ENCODE measurements at regions not wholly inside any gene's neighbourhood (a gene's known extent, or its start where the extent isn't known, plus 50 kb on each side); places are given as distances from the start of the nearest gene placed in this dataset.
"Not testable (repeated sequence)": the region's sequence is repeated elsewhere in the genome, so short reads cannot be mapped to it uniquely, and the experiment has no call there.

DNA sequence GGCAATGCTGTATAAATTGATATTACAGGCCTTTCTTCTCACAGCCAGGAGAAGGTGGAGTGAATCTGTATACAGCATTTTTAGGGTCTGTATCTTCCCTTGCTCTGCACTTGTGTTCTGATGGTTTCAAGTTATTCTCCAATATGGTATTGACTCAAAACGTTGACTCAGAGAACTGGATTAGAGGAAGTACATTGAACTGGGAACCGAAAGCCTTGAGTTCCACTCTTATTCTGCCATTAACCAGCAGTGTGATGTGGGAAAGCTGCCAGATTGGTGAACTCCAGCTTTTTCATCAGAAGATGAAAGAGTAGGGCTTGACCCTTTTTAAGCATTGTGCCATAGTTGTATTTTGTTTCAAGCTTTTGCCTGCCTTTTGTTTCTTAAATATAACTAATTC is 167.7 kb downstream of the SPRY2 start:
- DNase-seq (ENCODE audit: low read depth) = no peak

DNA sequence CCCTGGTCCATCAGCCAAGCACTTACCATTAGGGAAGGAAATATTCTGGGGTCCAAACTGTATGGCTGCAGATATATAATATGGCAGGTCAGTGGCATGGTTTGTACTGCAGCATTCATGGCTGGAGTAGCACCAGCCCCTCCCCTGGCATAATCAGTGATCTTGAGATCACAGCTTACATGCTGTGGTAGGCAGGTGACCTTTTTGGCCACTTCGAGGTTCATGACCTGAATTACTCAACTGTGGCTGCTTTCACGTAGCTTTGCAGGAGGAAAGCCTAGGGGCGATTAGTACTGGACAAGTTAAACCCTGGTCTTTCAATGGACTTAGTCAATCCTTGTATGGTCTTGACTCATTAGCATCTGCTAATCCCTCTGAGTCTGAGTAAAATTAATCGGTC is 169.8 kb downstream of the SPRY2 start:
- no peak for DNase-seq (ENCODE audit: low read depth)

DNA sequence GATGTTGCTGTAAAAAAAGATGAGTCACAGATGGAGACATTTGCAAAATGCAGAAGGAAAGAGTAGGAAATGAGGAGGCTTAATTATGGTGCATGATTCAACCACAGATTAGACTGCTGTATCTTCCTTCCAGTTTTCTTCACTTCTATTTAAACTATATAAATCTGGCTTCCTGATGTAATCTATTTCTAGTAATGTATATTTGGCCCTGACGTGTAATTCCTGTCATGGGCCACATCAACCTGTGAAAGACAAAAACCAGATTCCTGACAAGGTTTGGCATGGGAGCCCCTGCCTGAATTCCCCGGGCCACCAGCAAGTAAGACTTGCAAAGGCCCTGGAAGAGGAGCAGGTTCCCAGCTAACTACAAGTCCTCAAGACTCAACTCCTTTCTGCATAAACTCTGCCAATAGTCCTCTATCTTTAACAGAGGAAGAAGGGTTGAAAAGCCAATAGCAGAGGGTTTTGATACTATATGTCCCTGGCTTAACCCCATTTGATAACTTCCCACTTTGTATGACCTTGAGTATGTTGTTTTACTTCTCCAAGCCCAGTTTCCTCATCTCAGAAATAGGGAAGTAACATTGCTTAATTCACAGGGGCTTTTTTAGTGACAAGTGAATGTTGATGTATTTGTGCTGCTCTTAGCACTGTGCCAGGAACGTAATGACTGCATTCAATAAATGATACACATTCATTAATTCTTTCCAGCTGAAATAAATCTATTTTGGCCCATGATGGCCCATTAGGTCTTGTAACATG is 172.7 kb downstream of the SPRY2 start:
- no peak for DNase-seq (ENCODE audit: low read depth)

DNA sequence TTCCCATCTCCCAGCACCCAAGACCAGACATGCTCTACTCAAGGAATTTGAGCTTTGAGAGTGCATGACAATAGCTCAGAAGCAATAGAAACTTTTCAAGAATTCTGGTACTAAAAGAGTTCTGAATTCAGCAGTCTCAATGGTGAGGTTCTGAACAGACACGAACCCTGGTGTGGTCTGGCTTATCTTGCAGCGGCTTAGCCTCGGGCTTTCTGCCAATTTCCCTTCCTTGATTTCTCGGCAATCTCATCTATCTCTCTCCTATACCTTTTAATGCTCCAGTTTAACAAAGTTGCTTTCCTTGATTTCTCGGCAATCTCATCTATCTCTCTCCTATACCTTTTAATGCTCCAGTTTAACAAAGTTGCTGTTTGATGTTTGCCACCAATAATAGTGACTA is 174.6 kb downstream of the SPRY2 start:
- DNase-seq (ENCODE audit: low read depth) = no peak

DNA sequence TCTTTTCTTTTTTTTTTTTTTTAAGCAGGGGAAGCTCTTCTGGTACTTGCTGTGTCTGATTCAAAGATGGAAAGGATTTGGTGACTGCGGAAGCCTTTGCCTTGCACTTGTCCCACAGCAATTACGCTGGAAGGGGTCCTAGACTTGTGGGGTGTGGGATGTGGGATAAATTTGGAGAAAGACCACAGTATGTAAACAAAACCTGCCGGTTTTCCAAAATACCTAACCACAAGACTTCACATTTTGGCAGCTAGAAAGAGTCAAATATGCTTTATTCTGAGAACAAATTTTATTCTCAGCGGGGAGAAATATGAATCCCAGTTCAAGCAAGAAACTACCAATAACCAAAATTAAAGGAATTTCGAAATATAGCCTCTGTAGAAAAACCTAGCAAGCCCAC is 176.5 kb downstream of the SPRY2 start:
- DNase-seq (ENCODE audit: low read depth) = no peak

DNA sequence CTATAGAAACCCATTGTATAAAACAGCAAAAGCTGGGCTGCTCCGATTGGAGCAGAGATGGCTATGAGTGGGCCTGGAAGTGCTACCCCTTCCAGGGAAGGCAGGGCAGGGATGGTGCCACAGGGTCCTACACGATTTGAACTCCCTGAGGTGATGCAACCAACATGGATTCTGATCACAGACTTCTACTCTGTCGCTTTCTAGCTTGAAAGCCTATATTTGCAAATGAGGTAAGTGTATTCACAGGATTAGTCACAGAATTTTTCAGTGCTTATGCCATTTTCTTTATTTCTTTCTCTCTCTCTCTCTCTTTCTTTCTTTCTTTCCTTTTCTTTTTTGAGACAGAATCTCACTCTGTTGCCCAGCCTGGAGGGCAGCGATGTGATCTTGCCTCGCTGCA is 179.0 kb downstream of the SPRY2 start:
- no peak for DNase-seq (ENCODE audit: low read depth)

DNA sequence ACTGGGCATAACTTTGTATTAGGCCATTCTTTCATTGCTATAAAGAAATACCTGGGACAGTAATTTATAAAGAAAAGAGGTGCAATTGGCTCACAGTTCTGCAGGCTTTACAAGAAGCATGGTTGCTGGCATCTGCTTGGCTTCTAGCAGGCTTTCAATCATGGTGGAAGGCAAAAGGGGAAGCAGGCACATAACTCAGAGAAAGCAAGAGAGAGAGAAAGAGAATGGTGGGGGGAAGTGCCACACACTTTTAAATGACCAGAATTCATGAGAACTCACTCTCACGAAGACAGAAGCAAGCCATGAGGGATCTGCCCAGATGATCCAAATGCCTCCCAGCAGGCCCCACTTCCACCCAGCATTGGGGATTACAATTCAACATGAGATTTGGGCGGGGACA is 179.7 kb downstream of the SPRY2 start:
- no peak for DNase-seq (ENCODE audit: low read depth)

DNA sequence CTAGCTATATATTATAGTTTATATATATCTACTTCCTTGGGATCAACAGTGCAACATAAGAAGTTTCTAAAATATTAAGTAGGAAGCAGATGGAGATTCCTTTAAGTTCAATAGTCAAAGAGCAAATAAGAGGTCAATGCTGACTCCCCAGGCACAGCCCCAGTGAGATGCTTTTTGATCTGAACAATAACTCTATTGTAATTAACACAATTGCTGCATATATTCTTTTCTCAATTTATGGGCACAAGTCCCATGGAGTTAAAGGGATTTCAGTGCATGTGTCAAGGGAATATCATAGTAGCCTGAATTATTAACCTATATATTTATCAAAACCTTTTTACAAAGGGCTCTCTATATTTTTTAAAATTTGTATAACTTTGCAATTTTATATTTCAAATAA is 180.8 kb downstream of the SPRY2 start:
- DNase-seq (ENCODE audit: low read depth) = no peak

DNA sequence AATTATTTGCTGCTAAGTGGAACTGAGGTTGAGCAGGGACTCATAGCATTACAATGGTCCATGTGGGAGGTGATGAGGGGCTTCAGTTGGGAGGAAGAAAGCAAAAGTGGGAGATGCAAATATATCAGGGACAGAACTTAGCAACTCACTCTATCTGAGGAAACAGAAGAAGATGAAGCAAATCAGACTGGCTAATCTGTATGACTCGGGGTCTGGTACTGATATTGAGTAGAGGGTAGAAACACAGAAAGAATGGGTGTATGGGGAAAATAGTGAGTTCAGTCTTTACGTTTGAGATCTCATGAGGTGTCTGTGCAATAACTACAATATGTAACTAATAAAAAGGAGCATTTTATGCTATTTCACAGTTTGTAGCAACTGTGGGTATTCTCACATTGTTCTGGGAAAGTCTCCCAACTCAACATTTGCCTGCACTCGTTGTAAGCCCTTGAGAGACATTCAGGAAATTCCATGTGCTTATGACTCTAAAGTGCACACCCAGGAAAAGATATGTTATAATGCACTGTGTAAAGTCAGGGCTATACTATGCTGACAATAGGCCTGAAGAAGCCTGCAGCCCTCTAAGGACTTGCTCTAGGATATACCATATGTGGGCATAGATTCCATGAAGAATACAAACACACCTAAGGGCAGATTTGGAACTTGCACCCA is 183.5 kb downstream of the SPRY2 start:
- no peak for DNase-seq (ENCODE audit: low read depth)

DNA sequence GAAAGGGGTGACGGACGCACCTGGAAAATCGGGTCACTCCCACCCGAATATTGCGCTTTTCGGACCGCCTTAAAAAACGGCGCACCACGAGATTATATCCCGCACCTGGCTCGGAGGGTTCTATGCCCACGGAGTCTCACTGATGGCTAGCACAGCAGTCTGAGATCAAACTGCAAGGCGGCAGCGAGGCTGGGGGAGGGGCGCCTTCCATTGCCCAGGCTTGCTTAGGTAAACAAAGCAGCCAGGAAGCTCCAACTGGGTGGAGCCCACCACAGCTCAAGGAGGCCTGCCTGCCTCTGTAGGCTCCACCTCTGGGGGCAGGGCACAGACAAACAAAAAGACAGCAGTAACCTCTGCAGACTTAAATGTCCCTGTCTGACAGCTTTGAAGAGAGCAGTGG is 188.8 kb downstream of the SPRY2 start:
- not testable (repeated sequence) for DNase-seq (ENCODE audit: low read depth)

DNA sequence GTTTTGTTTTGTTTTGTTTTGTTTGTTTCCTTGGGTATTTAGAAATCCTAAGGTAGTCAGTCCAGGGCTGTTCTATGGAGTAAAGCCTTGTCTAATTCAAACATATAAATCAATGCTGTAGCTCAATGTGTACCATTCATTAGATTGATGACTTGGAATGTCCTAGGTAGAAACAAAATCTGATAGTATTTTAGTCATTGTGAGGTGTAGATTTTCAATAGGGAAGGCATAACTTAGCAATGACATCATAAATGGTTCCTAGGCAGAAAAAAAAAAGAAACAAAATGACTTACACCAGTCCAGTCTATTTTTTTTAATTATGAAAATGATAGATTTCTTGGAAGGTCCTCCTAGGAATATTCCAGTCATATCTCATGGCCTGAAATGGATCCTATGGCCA is 189.9 kb downstream of the SPRY2 start:
- no peak for DNase-seq (ENCODE audit: low read depth)

DNA sequence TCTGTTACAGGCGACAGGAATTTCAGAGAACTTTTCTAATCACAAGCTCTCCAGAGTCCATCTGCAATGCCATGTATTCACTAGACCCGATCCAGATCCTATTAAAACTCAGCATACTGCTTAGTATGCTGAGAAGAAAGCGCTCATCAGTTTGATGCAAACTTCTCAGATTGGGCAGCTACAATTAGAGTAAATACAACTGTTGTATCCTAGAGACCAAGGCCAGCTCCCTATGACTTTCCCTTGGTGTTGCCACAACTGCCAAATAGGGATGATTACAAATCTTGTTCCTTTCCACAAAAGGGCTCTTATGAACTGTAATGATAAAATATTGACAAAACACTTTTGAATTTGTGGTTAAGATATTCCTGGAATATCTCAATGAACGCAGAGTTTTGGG is 191.2 kb downstream of the SPRY2 start:
- DNase-seq (ENCODE audit: low read depth) = no peak

DNA sequence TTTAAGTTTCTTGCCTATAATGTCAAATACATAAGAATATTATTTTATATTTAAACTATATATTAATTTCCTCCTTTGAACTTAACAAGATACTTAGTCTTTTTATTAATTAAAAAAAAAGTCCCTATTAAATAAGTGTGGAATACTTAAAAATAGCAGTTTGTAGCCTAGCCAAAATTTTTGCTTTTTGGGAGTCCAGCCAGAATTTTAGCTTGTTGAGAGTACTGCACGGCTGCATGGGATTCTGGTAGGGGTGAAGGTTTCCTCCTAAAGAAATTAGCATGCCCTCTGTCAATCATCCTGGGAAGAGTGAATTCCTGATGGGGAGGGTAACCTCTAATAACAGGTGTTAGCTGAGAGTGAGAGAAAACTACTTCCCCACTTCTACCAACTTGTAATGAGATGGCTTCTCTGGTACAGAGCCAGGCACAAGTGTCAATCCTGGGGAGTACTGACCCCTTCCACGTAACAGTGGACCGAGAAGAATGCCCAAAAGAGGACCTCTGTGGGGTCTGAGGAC is 195.7 kb downstream of the SPRY2 start:
- no peak for DNase-seq (ENCODE audit: low read depth)

DNA sequence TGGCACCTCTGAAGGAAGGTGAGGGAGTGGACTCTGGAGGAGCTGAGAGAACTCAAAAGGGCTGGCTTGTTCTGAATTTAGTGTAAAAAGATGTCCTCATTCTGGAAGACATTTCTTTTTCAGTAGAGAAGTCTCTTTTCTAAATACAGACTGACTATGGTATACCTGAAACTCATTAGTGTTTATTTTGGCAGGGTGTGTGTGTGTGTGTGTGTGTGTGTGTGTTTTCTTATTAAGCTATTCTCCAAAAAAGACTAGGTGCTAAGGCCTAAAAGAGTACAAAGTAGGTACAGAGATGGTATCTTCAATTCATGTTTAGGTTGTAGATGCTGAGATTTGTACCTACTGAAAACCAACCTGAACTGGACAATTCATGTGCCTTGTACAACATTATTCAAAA is 196.4 kb downstream of the SPRY2 start:
- DNase-seq (ENCODE audit: low read depth) = no peak

DNA sequence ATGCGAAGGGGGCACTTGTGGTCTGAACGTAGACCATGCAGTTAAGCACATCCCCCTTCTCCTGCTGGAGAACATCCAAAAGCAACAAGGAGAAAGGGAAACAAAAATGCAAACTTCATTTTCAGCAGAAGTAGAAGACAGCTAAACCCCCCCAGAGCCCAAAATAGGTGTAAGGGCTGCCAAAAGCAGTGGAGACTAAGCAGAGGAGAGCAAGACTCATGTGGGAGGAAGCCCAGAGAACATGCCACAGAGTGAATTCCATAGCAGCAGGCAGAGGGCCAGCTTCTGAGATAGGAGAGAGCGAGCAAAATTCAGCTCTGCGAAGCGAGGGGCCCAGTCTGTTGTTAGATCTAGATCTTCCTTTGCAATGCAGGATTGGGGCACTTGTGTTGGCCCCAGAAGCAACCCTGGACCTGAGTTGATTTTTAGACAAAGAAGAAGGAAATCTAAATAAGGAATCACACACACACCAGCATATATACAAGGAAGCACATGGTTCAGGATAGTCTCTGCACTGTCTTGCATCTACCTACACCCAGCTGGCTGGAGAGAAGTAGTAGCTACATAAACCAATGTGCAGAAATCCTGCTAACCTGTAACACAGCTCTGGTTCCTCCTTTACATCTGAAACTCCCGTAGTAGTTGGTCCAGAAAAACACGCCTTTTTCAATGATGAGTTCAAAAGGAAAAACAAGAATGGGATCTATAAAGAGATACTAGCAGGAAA is 199.6 kb downstream of the SPRY2 start:
- DNase-seq (ENCODE audit: low read depth) = no peak

DNA sequence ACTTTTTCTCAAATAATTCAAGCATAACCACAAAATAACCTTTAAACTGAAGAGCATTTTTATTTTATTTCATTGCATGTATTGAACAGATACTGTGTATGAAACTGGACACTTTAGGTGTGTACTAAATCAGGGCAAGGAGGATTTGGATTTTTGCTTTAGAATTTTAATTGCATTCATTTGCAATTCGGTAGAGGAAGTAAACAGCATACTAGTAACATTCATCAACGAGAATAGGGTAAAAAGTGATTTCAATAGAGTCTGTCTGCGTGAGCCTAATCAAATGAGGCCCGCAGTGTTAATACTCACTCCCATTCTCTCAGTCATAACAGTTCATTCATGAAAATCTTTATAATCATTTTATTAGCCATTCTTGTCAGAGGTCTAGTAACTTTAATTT is 200.2 kb downstream of the SPRY2 start:
- no peak for DNase-seq (ENCODE audit: low read depth)

DNA sequence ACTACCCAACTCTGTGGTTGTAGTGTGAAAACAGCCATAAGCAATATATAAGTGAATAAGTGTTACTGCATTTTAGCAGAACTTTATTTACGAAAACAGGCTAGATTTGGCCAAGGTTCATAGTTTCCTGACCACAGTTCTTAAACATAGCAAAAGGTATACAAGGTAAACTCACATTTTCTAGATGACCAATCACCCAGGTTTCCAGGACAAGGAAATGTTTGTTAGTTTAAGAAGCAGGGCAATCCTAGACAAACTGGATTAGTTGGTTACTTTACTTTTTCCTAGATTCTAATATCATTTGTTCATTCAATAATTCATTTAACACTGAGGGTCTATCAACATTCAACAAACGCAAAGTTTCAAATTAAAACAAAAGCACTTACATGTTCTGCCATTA is 201.7 kb downstream of the SPRY2 start:
- DNase-seq (ENCODE audit: low read depth) = no peak

DNA sequence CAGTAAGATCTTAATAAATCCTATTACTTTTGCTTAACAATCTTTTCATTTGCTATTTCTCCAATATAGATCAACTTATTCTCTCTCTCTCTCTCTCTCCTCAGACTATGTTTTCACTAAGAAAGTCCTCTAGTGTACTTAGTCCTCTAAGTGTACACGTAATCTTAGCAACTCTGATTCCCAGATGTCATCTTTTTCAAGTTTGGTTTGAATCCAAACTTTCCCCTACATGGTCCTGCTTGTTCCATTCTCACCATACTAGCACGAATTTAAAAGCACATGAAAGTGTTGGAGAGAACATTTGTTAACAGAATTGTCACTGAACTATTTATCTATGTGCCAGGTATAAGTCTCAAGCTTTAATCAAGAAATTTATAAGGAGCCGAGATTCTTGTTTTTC is 202.9 kb downstream of the SPRY2 start:
- DNase-seq (ENCODE audit: low read depth) = no peak

DNA sequence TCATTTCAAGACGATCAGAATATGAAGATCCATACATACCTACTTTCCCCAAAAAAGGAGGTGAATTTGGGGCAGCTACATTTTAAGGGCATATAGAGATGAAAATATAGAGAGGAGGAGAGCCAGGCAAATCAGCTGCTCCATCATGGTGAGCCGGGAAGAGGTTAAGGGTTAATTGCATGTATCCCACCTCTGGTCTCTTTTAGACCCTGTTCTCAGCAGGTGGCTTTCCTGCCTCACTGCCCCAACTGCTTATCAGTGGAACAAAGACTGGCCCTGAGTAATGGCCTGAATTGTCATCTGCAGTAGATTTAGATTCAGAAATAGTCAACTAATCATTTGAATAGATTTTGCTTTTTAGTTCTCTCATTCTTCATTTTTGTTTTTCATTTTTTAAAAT is 206.6 kb downstream of the SPRY2 start:
- DNase-seq (ENCODE audit: low read depth) = no peak

DNA sequence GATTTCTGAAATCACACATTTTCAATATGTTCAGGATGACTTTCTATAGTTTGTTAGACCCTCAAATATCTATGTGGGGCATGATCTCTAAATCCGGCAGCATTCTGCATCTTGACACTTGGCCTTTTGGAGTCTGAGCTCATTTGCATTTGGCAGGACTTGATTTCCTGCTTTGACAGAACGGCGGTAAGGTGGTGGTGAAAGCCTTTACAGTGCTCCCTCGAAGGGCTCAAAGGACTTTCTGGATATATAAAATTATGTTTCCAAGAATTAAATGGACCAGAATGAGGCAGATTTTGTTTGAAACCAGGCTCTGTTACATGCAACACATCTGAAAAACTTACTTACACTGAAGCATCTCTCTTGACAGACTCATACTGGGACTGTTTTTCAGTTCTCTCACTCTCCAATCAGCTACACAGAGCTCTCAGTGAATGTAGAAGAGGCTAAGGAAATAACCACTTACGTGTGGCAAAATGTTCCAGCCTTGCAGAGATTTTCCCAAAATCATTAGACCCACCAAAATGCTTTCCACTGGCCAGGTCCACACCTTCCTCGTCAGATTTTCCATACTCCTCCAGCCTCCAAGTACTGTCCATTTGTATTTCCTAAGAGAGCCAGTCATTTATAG is 207.2 kb downstream of the SPRY2 start:
- no peak for DNase-seq (ENCODE audit: low read depth)

DNA sequence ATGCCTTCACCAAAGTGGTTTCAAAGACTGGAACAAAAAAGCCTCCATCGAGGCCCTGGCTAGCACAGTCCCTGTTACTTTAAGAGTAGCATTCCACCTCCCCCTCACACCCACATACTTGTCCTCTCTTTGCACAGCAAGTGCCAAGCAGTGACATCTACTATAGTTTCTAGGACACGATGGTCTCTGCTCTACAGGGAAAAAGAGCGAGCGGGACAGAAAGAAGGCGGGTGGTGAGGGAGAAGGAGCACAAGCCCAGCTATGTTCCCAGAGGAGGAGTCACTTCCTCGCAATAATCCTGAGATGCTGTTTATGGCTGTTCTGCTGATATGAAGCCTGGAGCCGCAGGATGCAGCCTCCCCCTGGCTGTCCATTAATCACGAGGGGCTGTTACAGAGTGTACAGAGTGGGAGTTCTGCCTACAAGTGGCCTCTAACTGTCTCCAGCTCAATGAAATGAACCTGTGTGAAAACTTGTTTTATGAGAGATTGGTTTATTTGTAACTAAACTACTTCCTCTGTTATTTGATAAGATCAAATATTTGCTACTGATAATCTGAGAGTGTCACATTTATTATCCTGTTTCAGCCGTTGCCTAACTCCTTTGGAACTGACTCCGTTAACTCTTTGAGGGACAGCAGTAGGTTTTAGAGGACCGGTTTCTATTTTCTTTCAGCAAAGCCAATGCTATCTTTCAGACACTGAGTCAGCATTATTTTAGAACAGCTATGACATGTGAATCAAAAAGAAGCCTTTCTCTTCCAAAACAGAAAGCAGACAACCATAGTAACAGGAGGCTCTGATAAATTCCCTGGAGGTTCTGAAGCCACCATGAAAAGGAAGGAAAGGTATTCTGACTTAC is 208.0 kb downstream of the SPRY2 start:
- no peak for DNase-seq (ENCODE audit: low read depth)

DNA sequence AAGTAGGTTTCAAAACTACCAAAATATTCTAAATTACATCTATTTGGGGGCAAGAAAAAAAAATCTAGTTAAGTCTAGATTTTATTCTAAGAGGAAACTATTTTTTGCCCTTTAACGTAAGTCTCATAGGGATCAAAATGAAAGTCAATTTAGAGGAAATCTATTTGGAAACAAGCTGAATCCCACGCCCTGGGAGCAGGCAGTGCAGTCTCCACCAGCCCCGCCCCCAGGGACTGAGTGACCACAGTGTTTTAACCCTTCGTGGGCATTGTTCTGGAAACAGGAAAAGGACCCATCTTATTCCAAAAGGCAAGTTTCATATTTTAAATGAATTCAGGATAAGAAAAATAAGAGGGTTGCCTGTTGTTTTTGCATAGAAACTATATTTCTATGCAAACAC is 209.7 kb downstream of the SPRY2 start:
- no peak for DNase-seq (ENCODE audit: low read depth)
